Ascending aorta (tissue), 2 donors: ENCODE measurements at regions not wholly inside any gene's neighbourhood (a gene's known extent, or its start where the extent isn't known, plus 50 kb on each side); places are given as distances from the start of the nearest gene placed in this dataset.

Source experiments
- DNase-seq, 2 donors: peaks; one replicate each; pipeline ENCODE4 v3.0.0-alpha.2; 2019; ENCODE audit warnings: low spot score in 2 of 2
- H3K27ac ChIP-seq, 2 donors: fragments of 200-600 bp; sonication (generic); one replicate each; pipeline ENCODE4 v1.5.1; 2016 to 2017; ENCODE audit warnings: mild to moderate bottlenecking in 1 of 2
- H3K27me3 ChIP-seq: fragments of 200-600 bp; sonication (generic); one replicate; pipeline ENCODE4 v1.5.1; 2017
- H3K36me3 ChIP-seq, 2 donors: fragments of 200-600 bp; sonication (generic); one replicate each; pipeline ENCODE4 v1.5.1; 2016
- H3K4me1 ChIP-seq, 2 donors: fragments of 200-600 bp; sonication (generic); one replicate each; pipeline ENCODE4 v1.5.1; 2016 to 2017; ENCODE audit warnings: mild to moderate bottlenecking in 1 of 2
- H3K4me3 ChIP-seq, 2 donors: fragments of 200-600 bp; sonication (generic); one replicate each; pipeline ENCODE4 v1.5.1; 2016 to 2017; ENCODE audit warnings: mild to moderate bottlenecking in 1 of 2
- H3K9me3 ChIP-seq, 2 donors: fragments of 200-600 bp; sonication (generic); one replicate each; pipeline ENCODE4 v1.5.1; 2016
- CTCF ChIP-seq, 3 experiments: fragments of 200-600 bp in 2 of 3; fragments of 450-650 bp in 1 of 3; sonication (generic) in 2 of 3; IDR thresholded peaks; one replicate each; pipeline ENCODE4 v1.5.1; 2016 to 2019; ENCODE audit warnings: antibody characterized with exemption in 3 of 3, mild to moderate bottlenecking in 1 of 3, moderate library complexity in 1 of 3
- intact Hi-C: fragments of 100-400 bp; cut with DNase I; formaldehyde crosslinking; loops from one replicate; pipeline ENCODE4 v1.15.1; 2023

- TF ChIP-seq CTCF (IDR thresholded peaks at IDR 0.05), result no peak
- Histone ChIP-seq H3K36me3 (no peaks in the 10 kb centered on the region), H3K27me3 (no peaks in the 10 kb centered on the region), H3K4me3 (no peak overlapping the region), H3K4me1 (no peaks in the 10 kb centered on the region), H3K9me3 (no peaks in the 10 kb centered on the region), H3K27ac (no peak overlapping the region)
- DNase-seq, result no peak
- intact Hi-C loops, result no loop called here
Observed at GRCh38 chr6:1536526-1537429, 72.9 kb upstream of the FOXC1 start.

GRCh38 chr6:1538369-1538768 is 71.3 kb upstream of the FOXC1 start:
- intact Hi-C loops, result no loop called here
- Histone ChIP-seq H3K36me3 (no peaks in the 10 kb centered on the region), H3K4me1 (no peaks in the 10 kb centered on the region), H3K27ac (no peak overlapping the region), H3K27me3 (no peaks in the 10 kb centered on the region), H3K9me3 (no peaks in the 10 kb centered on the region), H3K4me3 (no peak overlapping the region)
- no peak for DNase-seq
- no peak for TF ChIP-seq CTCF (IDR thresholded peaks at IDR 0.05)

GRCh38 chr6:1538810-1539478 is 70.8 kb upstream of the FOXC1 start:
- no peak for TF ChIP-seq CTCF (IDR thresholded peaks at IDR 0.05)
- H3K27ac ChIP-seq, result no peak overlapping the region
- no peaks in the 10 kb centered on the region for H3K36me3 ChIP-seq
- H3K4me3 ChIP-seq, result no peak overlapping the region
- no peak for DNase-seq
- H3K4me1 ChIP-seq, result no peaks in the 10 kb centered on the region
- intact Hi-C loops, result no loop called here
- H3K9me3 ChIP-seq, result no peaks in the 10 kb centered on the region
- no peaks in the 10 kb centered on the region for H3K27me3 ChIP-seq

- TF ChIP-seq CTCF (IDR thresholded peaks at IDR 0.05), result no peak
- Histone ChIP-seq H3K27ac (no peak overlapping the region), H3K4me3 (no peak overlapping the region), H3K27me3 (no peaks in the 10 kb centered on the region), H3K9me3 (no peaks in the 10 kb centered on the region), H3K36me3 (peaks cover under 1 to 5% of the 10 kb centered on the region in 2 donors), H3K4me1 (no peaks in the 10 kb centered on the region)
- no peak for DNase-seq
- intact Hi-C loops, result no loop called here
Observed at GRCh38 chr6:1540864-1541521, 68.7 kb upstream of the FOXC1 start.

GRCh38 chr6:1542335-1542734 is 67.4 kb upstream of the FOXC1 start:
- no peaks in the 10 kb centered on the region for H3K4me1 ChIP-seq
- H3K27ac ChIP-seq, result no peak overlapping the region
- DNase-seq, result no peak
- H3K36me3 ChIP-seq, result peaks cover 6 to 10% of the 10 kb centered on the region in 2 donors
- TF ChIP-seq CTCF (IDR thresholded peaks at IDR 0.05), result no peak
- H3K9me3 ChIP-seq, result no peaks in the 10 kb centered on the region
- H3K27me3 ChIP-seq, result no peaks in the 10 kb centered on the region
- no peak overlapping the region for H3K4me3 ChIP-seq
- intact Hi-C loops, result no loop called here
